ENCODE measurements at regions not wholly inside any gene's neighbourhood (a gene's known extent, or its start where the extent isn't known, plus 50 kb on each side); places are given as distances from the start of the nearest gene placed in this dataset.

- Histone ChIP-seq H2AK9ac (replicated peaks; ENCODE audit: low read depth, low read length, poor library complexity) (no peak overlapping the region), H3K4me2 (ENCODE audit: low read depth, low read length) (no peak overlapping the region), H2BK20ac (ENCODE audit: low read depth, low read length) (no peak overlapping the region), H3K4ac (ENCODE audit: low read depth, low read length) (no peak overlapping the region), H3K18ac (ENCODE audit: low read depth, low read length) (no peak overlapping the region), H2BK15ac (ENCODE audit: low read depth, low read length) (no peak overlapping the region), H4K91ac (ENCODE audit: insufficient read depth, low read depth, low read length) (no peak overlapping the region), H3K36me3 (ENCODE audit: control insufficient read depth, insufficient read depth, low read length) (no peaks in the 10 kb centered on the region), H3K27me3 (ENCODE audit: control insufficient read depth, insufficient read depth, low read length) (no peaks in the 10 kb centered on the region), H3K56ac (ENCODE audit: extremely low read depth, insufficient read depth, low read length) (no peak overlapping the region), H3K4me3 (ENCODE audit: insufficient read depth, low read depth, low read length) (no peak overlapping the region), H3K79me1 (ENCODE audit: low read depth in 1 of 2, low read length in 2 of 2) (no peaks in the 10 kb centered on the region), H3K4me1 (ENCODE audit: control insufficient read depth, insufficient read depth, low read length) (no peaks in the 10 kb centered on the region), H3K9me1 (ENCODE audit: insufficient read depth, low read length) (no peaks in the 10 kb centered on the region), H2BK5ac (ENCODE audit: low read depth, low read length, poor library complexity, severe bottlenecking) (no peak overlapping the region), H4K20me1 (ENCODE audit: insufficient read depth, low read length) (no peaks in the 10 kb centered on the region), H2AK5ac (ENCODE audit: low read depth, low read length) (no peak overlapping the region), H3K27ac (ENCODE audit: insufficient read depth, low read length) (no peak overlapping the region), H4K8ac (ENCODE audit: low read depth in 2 of 2, low read length in 2 of 2) (no peak overlapping the region), H4K5ac (ENCODE audit: low read depth, low read length) (no peak overlapping the region), H3K9ac (ENCODE audit: low read depth, low read length) (no peak overlapping the region), H3K14ac (replicated peaks; ENCODE audit: low read depth, low read length) (no peak overlapping the region), H2BK120ac (ENCODE audit: low read depth, low read length) (no peak overlapping the region), H3K23ac (ENCODE audit: low read depth, low read length) (no peak overlapping the region), H2AFZ (replicated peaks; ENCODE audit: low read length, poor library complexity) (no peak overlapping the region), H3K9me3 (ENCODE audit: control insufficient read depth, insufficient read depth, low read length) (no peaks in the 10 kb centered on the region)
- no CpG with 5 or more reads among the region's 3 CpGs for WGBS, 2 experiments (ENCODE audit: extremely low coverage in 2 of 2, insufficient read length in 1 of 2)
- in situ Hi-C loops (cut with MboI; ENCODE audit: low sequenced_read_pairs) (no loop called here), intact Hi-C loops (cut with micrococcal nuclease) (no loop called here), dilution Hi-C loops (cut with HindIII; ENCODE audit: low sequenced_read_pairs, unreplicated experiment) (no loop called here)
- DNase-seq (no peak), ATAC-seq (ENCODE audit: low read depth) (no peak)
- BruUV-seq (replicated peaks), result no TSS peak
- ChIA-PET POLR2A (ENCODE audit: unreplicated experiment) (no interaction called here), CTCF (no interaction called here)
- TF ChIP-seq CTCF (conservative IDR thresholded peaks at IDR 0.05; ENCODE audit: low read depth, low read length) (no peak), MAFK (IDR thresholded peaks at IDR 0.05; ENCODE audit: low read depth, low read length) (no peak), ELK1 (IDR thresholded peaks at IDR 0.05; ENCODE audit: borderline replicate concordance, low read depth, low read length) (no peak), NFE2L2 (IDR thresholded peaks at IDR 0.05; ENCODE audit: low read depth, low read length) (no peak), FOS (IDR thresholded peaks at IDR 0.05; ENCODE audit: low read depth, low read length) (no peak), POLR2A (IDR thresholded peaks at IDR 0.05; ENCODE audit: low read depth, low read length) (no peak), MAZ (IDR thresholded peaks at IDR 0.05; ENCODE audit: borderline replicate concordance, low read depth, low read length) (no peak), RAD21 (IDR thresholded peaks at IDR 0.05; ENCODE audit: low read length) (no peak), MXI1 (IDR thresholded peaks at IDR 0.05; ENCODE audit: borderline replicate concordance, low read depth, low read length) (no peak), SMC3 (IDR thresholded peaks at IDR 0.05; ENCODE audit: low read depth, low read length) (no peak), CHD1 (IDR thresholded peaks at IDR 0.05; ENCODE audit: low read depth, low read length) (no peak), RFX5 (IDR thresholded peaks at IDR 0.05; ENCODE audit: low read depth, low read length) (no peak), RCOR1 (IDR thresholded peaks at IDR 0.05; ENCODE audit: insufficient replicate concordance, low read length) (no peak), BHLHE40 (IDR thresholded peaks at IDR 0.05; ENCODE audit: low read depth, low read length) (no peak), CEBPB (IDR thresholded peaks at IDR 0.05; ENCODE audit: low read depth, low read length) (no peak)
- TF ChIP-seq, protein P1, sequence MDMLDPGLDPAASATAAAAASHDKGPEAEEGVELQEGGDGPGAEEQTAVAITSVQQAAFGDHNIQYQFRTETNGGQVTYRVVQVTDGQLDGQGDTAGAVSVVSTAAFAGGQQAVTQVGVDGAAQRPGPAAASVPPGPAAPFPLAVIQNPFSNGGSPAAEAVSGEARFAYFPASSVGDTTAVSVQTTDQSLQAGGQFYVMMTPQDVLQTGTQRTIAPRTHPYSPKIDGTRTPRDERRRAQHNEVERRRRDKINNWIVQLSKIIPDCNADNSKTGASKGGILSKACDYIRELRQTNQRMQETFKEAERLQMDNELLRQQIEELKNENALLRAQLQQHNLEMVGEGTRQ (IDR thresholded peaks at IDR 0.05; ENCODE audit: low read depth, low read length), result no peak
Observed at GRCh38 chr4:110915301-110915700, 292.4 kb upstream of the PITX2 start.

All from IMR-90 (cell line).